HEK293T (cell line): ENCODE measurements at regions not wholly inside any gene's neighbourhood (a gene's known extent, or its start where the extent isn't known, plus 50 kb on each side); places are given as distances from the start of the nearest gene placed in this dataset.

ENCODE experiments used
- CTCF ChIA-PET: fragments of 350-600 bp; formaldehyde crosslinking; extraction: SDS; loops from one replicate; lab custom pipeline; 2021; ENCODE audit warnings: antibody characterized with exemption, inconsistent platforms; lab: Yijun Ruan, JAX
- POLR2A ChIA-PET: fragments of 350-600 bp; formaldehyde crosslinking; extraction: SDS; loops from one replicate; lab custom pipeline; 2020; ENCODE audit warnings: antibody characterized with exemption, inconsistent platforms; lab: Yijun Ruan, JAX
- DNase-seq: peaks from one replicate; pipeline ENCODE4 v3.0.0; 2012; ENCODE audit warnings: mixed read lengths; ENCODE audit errors: extremely low spot score
- ARNT ChIP-seq: fragments of 450-650 bp; IDR thresholded peaks from 2 replicates; pipeline ENCODE4 v1.6.1; 2017; ENCODE audit warnings: mild to moderate bottlenecking
- BHLHE40 ChIP-seq: fragments of 450-650 bp; IDR thresholded peaks from 2 replicates; pipeline ENCODE4 v1.6.1; 2016; ENCODE audit warnings: mild to moderate bottlenecking, moderate library complexity, borderline replicate concordance
- CTBP1 ChIP-seq: fragments of 450-650 bp; IDR thresholded peaks from 2 replicates; pipeline ENCODE4 v1.6.1; 2016; ENCODE audit warnings: borderline replicate concordance
- ELF4 ChIP-seq: fragments of 450-650 bp; IDR thresholded peaks from 2 replicates; pipeline ENCODE4 v1.6.1; 2017; ENCODE audit warnings: antibody characterized with exemption
- FOXA1 ChIP-seq: fragments of 450-650 bp; IDR thresholded peaks from 2 replicates; pipeline ENCODE4 v1.6.1; 2016; ENCODE audit warnings: mild to moderate bottlenecking
- FOXK2 ChIP-seq: fragments of 450-650 bp; IDR thresholded peaks from 2 replicates; pipeline ENCODE4 v1.6.1; 2016; ENCODE audit warnings: mild to moderate bottlenecking
- FOXM1 ChIP-seq: fragments of 450-650 bp; IDR thresholded peaks from 2 replicates; pipeline ENCODE4 v1.6.1; 2017; ENCODE audit warnings: mild to moderate bottlenecking, borderline replicate concordance
- HDGF ChIP-seq: fragments of 450-650 bp; IDR thresholded peaks from 2 replicates; pipeline ENCODE4 v1.6.1; 2017; ENCODE audit warnings: antibody characterized with exemption, borderline replicate concordance
- L3MBTL2 ChIP-seq: fragments of 450-650 bp; conservative IDR thresholded peaks from 2 replicates; pipeline ENCODE4 v1.6.1; 2016; ENCODE audit warnings: mild to moderate bottlenecking
- LEF1 ChIP-seq: fragments of 450-650 bp; IDR thresholded peaks from 2 replicates; pipeline ENCODE4 v1.6.1; 2017; ENCODE audit warnings: mild to moderate bottlenecking, borderline replicate concordance
- NFRKB ChIP-seq: fragments of 450-650 bp; IDR thresholded peaks from 2 replicates; pipeline ENCODE4 v1.6.1; 2016; ENCODE audit warnings: mild to moderate bottlenecking, moderate library complexity
- PKNOX1 ChIP-seq: fragments of 450-650 bp; IDR thresholded peaks from 2 replicates; pipeline ENCODE4 v1.6.1; 2016
- SP1 ChIP-seq: fragments of 450-650 bp; IDR thresholded peaks from 2 replicates; pipeline ENCODE4 v1.6.1; 2017
- SUZ12 ChIP-seq: fragments of 450-650 bp; IDR thresholded peaks from 2 replicates; pipeline ENCODE4 v1.6.1; 2016; ENCODE audit warnings: mild to moderate bottlenecking
- TARDBP ChIP-seq: fragments of 450-650 bp; IDR thresholded peaks from 2 replicates; pipeline ENCODE4 v1.6.1; 2016
- ZNF384 ChIP-seq: fragments of 450-650 bp; IDR thresholded peaks from 2 replicates; pipeline ENCODE4 v1.6.1; 2016

GRCh38 chr2:30089171-30089570, 57.6 kb upstream of the YPEL5 start:
- ChIA-PET CTCF (no interaction called here), POLR2A (no interaction called here)
- DNase-seq = no peak
- TF ChIP-seq SP1 (no peak), LEF1 (no peak), FOXK2 (no peak), PKNOX1 (no peak), BHLHE40 (no peak), ARNT (no peak), CTBP1 (no peak), FOXM1 (no peak), ELF4 (no peak), FOXA1 (no peak), L3MBTL2 (no peak)

GRCh38 chr2:30095402-30095801, 51.4 kb upstream of the YPEL5 start:
- no peak for DNase-seq
- ChIA-PET POLR2A (no interaction called here), CTCF (no interaction called here)
- TF ChIP-seq L3MBTL2 (no peak), HDGF (no peak), FOXM1 (no peak), ELF4 (no peak), CTBP1 (no peak), NFRKB (no peak), FOXK2 (no peak), ZNF384 (no peak), FOXA1 (no peak), SP1 (no peak), BHLHE40 (no peak), ARNT (no peak), PKNOX1 (no peak), LEF1 (no peak), SUZ12 (no peak), TARDBP (no peak)

GRCh38 chr2:30096451-30096850, 50.4 kb upstream of the YPEL5 start:
- TF ChIP-seq FOXA1 (no peak), NFRKB (no peak), FOXM1 (no peak), LEF1 (no peak), CTBP1 (no peak), ELF4 (no peak), HDGF (no peak), TARDBP (no peak), L3MBTL2 (no peak), SUZ12 (no peak), FOXK2 (no peak), BHLHE40 (no peak), ZNF384 (no peak), SP1 (no peak), ARNT (no peak), PKNOX1 (no peak)
- CTCF ChIA-PET = no interaction called here
- POLR2A ChIA-PET = no interaction called here
- DNase-seq = no peak
